GM23338 (cell line): ENCODE measurements at regions not wholly inside any gene's neighbourhood (a gene's known extent, or its start where the extent isn't known, plus 50 kb on each side); places are given as distances from the start of the nearest gene placed in this dataset.

ENCODE experiments used
- ATAC-seq: fragments of 200-7000 bp; cut with Tn5 transposase; 3 replicates; pipeline ENCODE4 v1.9.1; 2020
- DNase-seq: peaks from one replicate; pipeline ENCODE4 v3.0.0-alpha.2; 2015; ENCODE audit warnings: low spot score
- H2AFZ ChIP-seq: fragments of 200-600 bp; sonication (generic); 2 replicates; pipeline ENCODE4 v1.8.0; 2016; ENCODE audit warnings: antibody characterized with exemption, mild to moderate bottlenecking, moderate library complexity
- H3F3A ChIP-seq: fragments of 200-600 bp; sonication (generic); replicated peaks from 2 replicates; pipeline ENCODE4 v1.8.0; 2017; ENCODE audit warnings: antibody characterized with exemption, mixed run types, low read depth
- H3K27ac ChIP-seq: fragments of 200-600 bp; sonication (generic); 2 replicates; pipeline ENCODE4 v1.6.1; 2016; ENCODE audit warnings: low read depth
- H3K27me3 ChIP-seq: fragments of 200-600 bp; sonication (generic); 2 replicates; pipeline ENCODE4 v1.8.0; 2016; ENCODE audit warnings: mild to moderate bottlenecking, mixed run types, moderate library complexity; ENCODE audit not compliant: insufficient read depth
- H3K36me3 ChIP-seq: fragments of 200-600 bp; sonication (generic); 2 replicates; pipeline ENCODE4 v1.8.0; 2016; ENCODE audit warnings: mild to moderate bottlenecking; ENCODE audit not compliant: insufficient read depth
- H3K4me1 ChIP-seq: fragments of 200-600 bp; sonication (generic); 2 replicates; pipeline ENCODE4 v1.8.0; 2016; ENCODE audit warnings: mild to moderate bottlenecking, moderate library complexity; ENCODE audit not compliant: insufficient read depth
- H3K4me2 ChIP-seq: fragments of 200-600 bp; sonication (generic); 2 replicates; pipeline ENCODE4 v1.7.1; 2017; ENCODE audit warnings: mixed run types
- H3K4me3 ChIP-seq: fragments of 200-600 bp; sonication (generic); 2 replicates; pipeline ENCODE4 v1.6.1; 2016; ENCODE audit warnings: mixed run types
- H3K79me2 ChIP-seq: fragments of 200-600 bp; sonication (generic); replicated peaks from 2 replicates; pipeline ENCODE4 v1.8.0; 2017; ENCODE audit warnings: mild to moderate bottlenecking; ENCODE audit not compliant: insufficient read depth
- H3K9me2 ChIP-seq: fragments of 200-600 bp; sonication (generic); 2 replicates; pipeline ENCODE4 v1.8.0; 2017; ENCODE audit not compliant: insufficient read depth
- H4K20me1 ChIP-seq: fragments of 200-600 bp; sonication (generic); replicated peaks from 2 replicates; pipeline ENCODE4 v1.8.0; 2017; ENCODE audit warnings: mild to moderate bottlenecking; ENCODE audit not compliant: insufficient read depth
- H3K27ac Mint-ChIP-seq: 2 replicates; pipeline ENCODE4 v1.8.0; 2020; ENCODE audit warnings: inconsistent platforms, mild to moderate bottlenecking, moderate library complexity, mixed read lengths
- H3K27me3 Mint-ChIP-seq: 3 replicates; pipeline ENCODE4 v1.8.0; 2022; ENCODE audit warnings: low read depth, mild to moderate bottlenecking, moderate library complexity, mixed read lengths, inconsistent platforms; ENCODE audit not compliant: insufficient read depth, poor library complexity
- H3K36me3 Mint-ChIP-seq: 3 replicates; pipeline ENCODE4 v1.8.0; 2021; ENCODE audit warnings: low read depth, mild to moderate bottlenecking, inconsistent platforms, moderate library complexity, mixed read lengths
- H3K4me1 Mint-ChIP-seq: 3 replicates; pipeline ENCODE4 v1.8.0; 2020; ENCODE audit warnings: mild to moderate bottlenecking, inconsistent platforms, mixed read lengths
- H3K4me3 Mint-ChIP-seq: 3 replicates; pipeline ENCODE4 v1.8.0; 2021; ENCODE audit warnings: moderate library complexity, mild to moderate bottlenecking, inconsistent platforms, mixed read lengths
- H3K9me3 Mint-ChIP-seq: 3 replicates; pipeline ENCODE4 v1.8.0; 2020; ENCODE audit warnings: moderate library complexity, mild to moderate bottlenecking, inconsistent platforms, mixed read lengths
- CREB1 ChIP-seq: fragments of 250-450 bp; sonication (Bioruptor Pico); IDR thresholded peaks from 2 replicates; pipeline ENCODE4 v1.5.0; 2020; ENCODE audit warnings: low read depth, mild to moderate bottlenecking, moderate library complexity
- CTCF ChIP-seq, 2 experiments: fragments of 200-600 bp in 1 of 2; sonication (generic) in 1 of 2; conservative IDR thresholded peaks; 2 replicates each; pipeline versions ENCODE4 v1.5.1 to v1.6.1; 2016 to 2017; ENCODE audit warnings: antibody characterized with exemption in 2 of 2, low read depth in 2 of 2, mild to moderate bottlenecking in 2 of 2, moderate library complexity in 1 of 2
- ETS1 ChIP-seq: IDR thresholded peaks from 2 replicates; pipeline ENCODE4 v1.6.1; 2016; ENCODE audit warnings: antibody characterized with exemption
- EZH2phosphoT487 ChIP-seq: fragments of 200-600 bp; sonication (generic); IDR thresholded peaks from one replicate; pipeline ENCODE4 v1.8.1; 2018; ENCODE audit warnings: antibody characterized with exemption; ENCODE audit not compliant: unreplicated experiment
- NANOG ChIP-seq: IDR thresholded peaks from 2 replicates; pipeline ENCODE4 v1.6.1; 2016; ENCODE audit warnings: antibody characterized with exemption, borderline replicate concordance
- POLR2AphosphoS5 ChIP-seq: IDR thresholded peaks from 2 replicates; pipeline ENCODE4 v1.6.1; 2016; ENCODE audit warnings: antibody characterized with exemption, low read depth
- REST ChIP-seq: IDR thresholded peaks from one replicate; pipeline ENCODE4 v1.6.1; 2018; ENCODE audit warnings: antibody characterized with exemption; ENCODE audit not compliant: unreplicated experiment
- ZNF114 ChIP-seq: fragments of 250-450 bp; sonication (Bioruptor Pico); IDR thresholded peaks from 2 replicates; pipeline ENCODE4 v1.5.0; 2020; ENCODE audit warnings: mild to moderate bottlenecking, moderate library complexity

DNA sequence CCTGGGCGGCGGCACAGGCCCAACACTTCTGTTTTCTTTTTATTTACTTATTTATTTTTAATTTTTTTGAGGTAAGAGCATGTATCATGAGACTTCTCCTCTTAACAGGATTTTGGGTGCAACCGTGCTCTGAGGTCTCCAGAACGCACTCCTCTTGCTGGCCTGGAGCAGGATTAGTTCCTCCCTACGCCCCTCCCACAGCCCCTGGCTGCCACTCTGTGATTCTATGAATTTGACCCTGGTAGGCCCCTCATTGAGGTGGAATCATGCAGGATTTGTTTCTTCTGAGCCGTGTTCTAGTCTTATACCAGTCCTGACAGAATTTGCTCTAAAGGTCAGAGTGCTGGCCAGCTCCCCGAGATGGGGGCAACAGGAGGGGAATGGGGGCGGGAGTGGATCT, 106.5 kb upstream of the HS6ST1 start:
- H3K36me3 Mint-ChIP-seq, result peaks cover 10% of the 10 kb centered on the region; the same call in 2 of the 3 replicates
- Histone ChIP-seq H3K36me3 (no peaks in the 10 kb centered on the region), H3F3A (no peaks in the 10 kb centered on the region), H3K4me3 (no peak overlapping the region), H3K27ac (no peak overlapping the region), H2AFZ (no peak overlapping the region), H3K4me2 (no peak overlapping the region), H3K79me2 (no peaks in the 10 kb centered on the region), H3K4me1 (no peaks in the 10 kb centered on the region), H4K20me1 (no peaks in the 10 kb centered on the region), H3K27me3 (no peaks in the 10 kb centered on the region), H3K9me2 (no peaks in the 10 kb centered on the region)
- H3K4me1 Mint-ChIP-seq, result peaks cover 11% of the 10 kb centered on the region
- H3K27me3 Mint-ChIP-seq, result peaks cover 10% of the 10 kb centered on the region
- H3K9me3 Mint-ChIP-seq, result peaks cover 25% of the 10 kb centered on the region
- no peak overlapping the region for H3K4me3 Mint-ChIP-seq
- H3K27ac Mint-ChIP-seq, result no peak overlapping the region
- TF ChIP-seq CTCF (conservative IDR thresholded peaks at IDR 0.05; ENCODE audit: low read depth in 2 of 2), result no peak
- no peak for TF ChIP-seq CREB1 (CRISPR knock-in tag)
- no peak for TF ChIP-seq POLR2AphosphoS5
- no peak for TF ChIP-seq EZH2phosphoT487
- DNase-seq (no peak), ATAC-seq (peak; percentile 29; the same call in 1 of the 3 replicates)

DNA sequence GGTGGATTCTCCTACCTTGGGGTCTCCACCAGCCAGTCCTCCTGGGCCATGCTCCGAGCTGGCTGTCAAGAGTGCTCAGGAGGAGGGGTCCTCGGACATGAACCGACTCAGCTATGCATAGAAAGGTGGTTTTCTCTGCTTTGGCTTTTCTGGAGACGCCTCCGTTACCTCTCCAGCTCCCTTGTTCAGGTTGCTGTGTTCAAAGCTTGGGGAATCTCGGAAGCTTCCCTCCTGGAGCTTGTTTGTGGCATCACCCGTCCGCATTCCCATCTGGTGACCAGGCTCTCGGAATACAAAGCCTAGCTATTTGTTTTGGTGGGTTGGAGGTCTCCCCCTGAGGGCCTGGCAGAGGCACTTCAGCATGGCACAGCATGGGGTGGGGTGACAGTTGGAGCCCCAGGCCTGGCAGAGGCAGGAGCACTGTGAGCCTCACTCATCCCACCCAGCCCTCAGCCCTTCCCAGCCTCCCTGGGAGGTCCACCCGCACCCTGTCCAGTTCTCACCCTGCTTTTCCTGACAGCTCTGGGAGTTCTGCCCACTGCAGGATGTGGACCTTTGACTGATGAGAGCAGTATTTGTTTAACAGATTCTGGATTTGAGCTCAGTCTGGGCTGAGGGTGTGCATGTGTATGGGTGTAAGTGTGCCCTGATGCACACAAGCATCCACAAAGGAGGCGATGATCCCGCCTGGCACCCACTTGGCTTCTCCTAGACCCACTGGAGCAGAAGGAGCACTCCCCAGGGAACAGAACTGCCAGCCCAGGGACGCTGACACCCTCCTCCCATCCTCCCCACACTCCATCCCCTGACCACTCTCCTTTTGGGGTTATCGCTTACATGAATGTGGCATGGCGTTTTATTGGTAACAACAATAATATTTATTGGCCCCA, 107.3 kb upstream of the HS6ST1 start:
- no peak overlapping the region for H3K27ac ChIP-seq
- H3K9me2 ChIP-seq, result no peaks in the 10 kb centered on the region
- no peaks in the 10 kb centered on the region for H3K79me2 ChIP-seq
- Mint-ChIP-seq H3K27me3 (peaks cover 6% of the 10 kb centered on the region), H3K4me1 (peaks cover 11% of the 10 kb centered on the region), H3K36me3 (peaks cover 11% of the 10 kb centered on the region; the same call in 2 of the 3 replicates), H3K27ac (no peak overlapping the region), H3K4me3 (no peak overlapping the region), H3K9me3 (peaks cover 27% of the 10 kb centered on the region)
- no peaks in the 10 kb centered on the region for H3K4me1 ChIP-seq
- ATAC-seq (no peak; the same call in 2 of the 3 replicates), DNase-seq (no peak)
- no peaks in the 10 kb centered on the region for H3K36me3 ChIP-seq
- no peak overlapping the region for H3K4me3 ChIP-seq
- H3K27me3 ChIP-seq, result no peaks in the 10 kb centered on the region
- H2AFZ ChIP-seq, result no peak overlapping the region
- H3F3A ChIP-seq, result no peaks in the 10 kb centered on the region
- H3K4me2 ChIP-seq, result no peak overlapping the region
- H4K20me1 ChIP-seq, result no peaks in the 10 kb centered on the region
- TF ChIP-seq NANOG (no peak), CTCF (conservative IDR thresholded peaks at IDR 0.05; ENCODE audit: low read depth in 2 of 2) (no peak), ETS1 (no peak), ZNF114 (CRISPR knock-in tag) (no peak), REST (no peak)
